IMR-90 (cell line): ENCODE measurements at regions not wholly inside any gene's neighbourhood (a gene's known extent, or its start where the extent isn't known, plus 50 kb on each side); places are given as distances from the start of the nearest gene placed in this dataset.

Source experiments
- ATAC-seq: fragments of 200-7000 bp; cut with Tn5 transposase; 2 replicates; pipeline ENCODE4 v1.9.1; 2020; ENCODE audit warnings: low read depth, mild to moderate bottlenecking, moderate library complexity
- BruUV-seq: library from RNA; stranded (reverse); fragments of 400-500 nt; replicated peaks from 2 replicates; lab custom pipeline; 2021; lab: Mats Ljungman, UMichigan
- CTCF ChIA-PET: fragments of 300-600 bp; formaldehyde crosslinking; extraction: SDS; loops from one replicate; lab custom pipeline; 2021; ENCODE audit warnings: antibody characterized with exemption; lab: Yijun Ruan, JAX
- POLR2A ChIA-PET: fragments of 300-600 bp; sonication (Branson Sonifier 250); formaldehyde crosslinking; loops from one replicate; lab custom pipeline; 2022; ENCODE audit warnings: antibody characterized with exemption; ENCODE audit not compliant: unreplicated experiment; lab: Charles Lee
- DNase-seq: peaks from one replicate; pipeline ENCODE4 v3.0.0; 2013
- H2AFZ ChIP-seq: replicated peaks from 2 replicates; pipeline ENCODE3; 2013; ENCODE audit warnings: low read length, mild to moderate bottlenecking; ENCODE audit not compliant: poor library complexity
- H2AK5ac ChIP-seq: 2 replicates; pipeline ENCODE4 v1.6.1; 2013; ENCODE audit warnings: low read depth, low read length, inconsistent platforms
- H2AK9ac ChIP-seq: replicated peaks from 2 replicates; pipeline ENCODE3; 2013; ENCODE audit warnings: mild to moderate bottlenecking, low read depth, low read length, moderate library complexity; ENCODE audit not compliant: poor library complexity
- H2BK120ac ChIP-seq: 2 replicates; pipeline ENCODE4 v1.6.1; 2013; ENCODE audit warnings: low read depth, low read length, inconsistent platforms
- H2BK15ac ChIP-seq: 3 replicates; pipeline ENCODE4 v1.6.1; 2013; ENCODE audit warnings: low read depth, low read length, inconsistent platforms
- H2BK20ac ChIP-seq: 2 replicates; pipeline ENCODE4 v1.6.1; 2013; ENCODE audit warnings: low read depth, mild to moderate bottlenecking, inconsistent platforms, low read length, moderate library complexity
- H2BK5ac ChIP-seq: 2 replicates; pipeline ENCODE4 v1.6.1; 2013; ENCODE audit warnings: mild to moderate bottlenecking, low read depth, low read length, inconsistent platforms; ENCODE audit not compliant: poor library complexity, severe bottlenecking
- H3K14ac ChIP-seq: replicated peaks from 2 replicates; pipeline ENCODE4 v1.6.1; 2013; ENCODE audit warnings: low read depth, low read length, inconsistent platforms
- H3K18ac ChIP-seq: 2 replicates; pipeline ENCODE4 v1.6.1; 2013; ENCODE audit warnings: low read depth, low read length, control low read depth
- H3K23ac ChIP-seq: 2 replicates; pipeline ENCODE4 v1.6.1; 2013; ENCODE audit warnings: low read depth, low read length, inconsistent platforms
- H3K27ac ChIP-seq: 2 replicates; pipeline ENCODE4 v1.5.1; 2013; ENCODE audit warnings: mild to moderate bottlenecking, control low read depth, low read length; ENCODE audit not compliant: insufficient read depth
- H3K27me3 ChIP-seq: 2 replicates; pipeline ENCODE4 v1.6.1; 2013; ENCODE audit warnings: low read length; ENCODE audit not compliant: control insufficient read depth, insufficient read depth
- H3K36me3 ChIP-seq: 2 replicates; pipeline ENCODE4 v1.6.1; 2013; ENCODE audit warnings: low read length, mixed read lengths; ENCODE audit not compliant: control insufficient read depth, insufficient read depth
- H3K4ac ChIP-seq: 2 replicates; pipeline ENCODE4 v1.6.1; 2013; ENCODE audit warnings: low read depth, low read length, inconsistent platforms
- H3K4me1 ChIP-seq: 2 replicates; pipeline ENCODE4 v1.6.1; 2013; ENCODE audit warnings: low read length, mixed read lengths; ENCODE audit not compliant: control insufficient read depth, insufficient read depth
- H3K4me2 ChIP-seq: 2 replicates; pipeline ENCODE4 v1.6.1; 2013; ENCODE audit warnings: low read depth, mild to moderate bottlenecking, control low read depth, low read length, moderate library complexity
- H3K4me3 ChIP-seq: 2 replicates; pipeline ENCODE4 v1.5.1; 2013; ENCODE audit warnings: low read depth, mild to moderate bottlenecking, control low read depth, low read length, moderate library complexity; ENCODE audit not compliant: insufficient read depth
- H3K56ac ChIP-seq: 2 replicates; pipeline ENCODE4 v1.6.1; 2013; ENCODE audit warnings: low read length, inconsistent platforms; ENCODE audit not compliant: insufficient read depth; ENCODE audit errors: extremely low read depth
- H3K79me1 ChIP-seq, 2 experiments: 2 replicates each; pipeline ENCODE4 v1.6.1; 2013; ENCODE audit warnings: low read length in 2 of 2, inconsistent platforms in 1 of 2, low read depth in 1 of 2
- H3K9ac ChIP-seq: 2 replicates; pipeline ENCODE4 v1.6.1; 2013; ENCODE audit warnings: low read depth, low read length, control low read depth
- H3K9me1 ChIP-seq: 2 replicates; pipeline ENCODE4 v1.6.1; 2013; ENCODE audit warnings: low read length, inconsistent platforms; ENCODE audit not compliant: insufficient read depth
- H3K9me3 ChIP-seq: 2 replicates; pipeline ENCODE4 v1.6.1; 2013; ENCODE audit warnings: low read length; ENCODE audit not compliant: control insufficient read depth, insufficient read depth
- H4K20me1 ChIP-seq: 2 replicates; pipeline ENCODE4 v1.6.1; 2013; ENCODE audit warnings: low read length, inconsistent platforms; ENCODE audit not compliant: insufficient read depth
- H4K5ac ChIP-seq: 2 replicates; pipeline ENCODE4 v1.6.1; 2013; ENCODE audit warnings: mild to moderate bottlenecking, low read depth, low read length, control low read depth
- H4K8ac ChIP-seq, 2 experiments: 2 replicates each; pipeline ENCODE4 v1.6.1; 2013; ENCODE audit warnings: low read depth in 2 of 2, low read length in 2 of 2, control low read depth in 1 of 2, inconsistent platforms in 1 of 2
- H4K91ac ChIP-seq: 2 replicates; pipeline ENCODE4 v1.6.1; 2013; ENCODE audit warnings: low read depth, low read length, inconsistent platforms; ENCODE audit not compliant: insufficient read depth
- BHLHE40 ChIP-seq: fragments of 150-350 bp; IDR thresholded peaks from 2 replicates; pipeline ENCODE4 v1.6.1; 2016; ENCODE audit warnings: mild to moderate bottlenecking, low read depth, low read length
- CEBPB ChIP-seq: IDR thresholded peaks from 2 replicates; pipeline ENCODE4 v1.6.1; 2012; ENCODE audit warnings: low read depth, low read length, improper control_type of control experiment
- CHD1 ChIP-seq: IDR thresholded peaks from 2 replicates; pipeline ENCODE4 v1.6.1; 2012; ENCODE audit warnings: low read depth, low read length, improper control_type of control experiment
- CTCF ChIP-seq: conservative IDR thresholded peaks from 2 replicates; pipeline ENCODE4 v1.5.1; 2012; ENCODE audit warnings: mild to moderate bottlenecking, low read depth, low read length, improper control_type of control experiment
- FOS ChIP-seq: fragments of 150-350 bp; IDR thresholded peaks from 2 replicates; pipeline ENCODE4 v1.6.1; 2016; ENCODE audit warnings: low read depth, low read length
- MAFK ChIP-seq: IDR thresholded peaks from 2 replicates; pipeline ENCODE4 v1.6.1; 2012; ENCODE audit warnings: low read depth, low read length, improper control_type of control experiment
- MXI1 ChIP-seq: IDR thresholded peaks from 2 replicates; pipeline ENCODE4 v1.6.1; 2012; ENCODE audit warnings: low read depth, mild to moderate bottlenecking, low read length, moderate library complexity, borderline replicate concordance
- RAD21 ChIP-seq: IDR thresholded peaks from 2 replicates; pipeline ENCODE4 v1.6.1; 2012; ENCODE audit warnings: low read length, improper control_type of control experiment
- RCOR1 ChIP-seq: IDR thresholded peaks from 2 replicates; pipeline ENCODE4 v1.6.1; 2012; ENCODE audit warnings: mild to moderate bottlenecking, low read length, improper control_type of control experiment; ENCODE audit not compliant: insufficient replicate concordance
- RFX5 ChIP-seq: IDR thresholded peaks from 2 replicates; pipeline ENCODE4 v1.8.0; 2012; ENCODE audit warnings: low read depth, mild to moderate bottlenecking, low read length, moderate library complexity
- SMC3 ChIP-seq: fragments of 150-350 bp; IDR thresholded peaks from 2 replicates; pipeline ENCODE4 v1.6.1; 2016; ENCODE audit warnings: low read depth, mild to moderate bottlenecking, antibody characterized with exemption, low read length, moderate library complexity
- WGBS, 2 experiments: methylation state at CpG; one replicate each; pipeline versions ENCODE4 v1.1.5 to v1.1.7; 2013; ENCODE audit warnings: missing lambda C conversion rate in 2 of 2; ENCODE audit not compliant: insufficient read length in 1 of 2; ENCODE audit errors: extremely low coverage in 2 of 2; 5-methylcytosine and 5-hydroxymethylcytosine counted together
- dilution Hi-C: fragments of 300-500 bp; cut with HindIII; formaldehyde crosslinking; loops from one replicate; pipeline ENCODE4 v1.14.3; 2018; ENCODE audit warnings: low sequenced_read_pairs; ENCODE audit not compliant: unreplicated experiment
- in situ Hi-C: fragments of 300-500 bp; cut with MboI; formaldehyde crosslinking; loops from 3 replicates; pipeline ENCODE4 v1.14.3; 2019; ENCODE audit warnings: low sequenced_read_pairs, inconsistent platforms, mixed read lengths
- intact Hi-C: fragments of 100-400 bp; cut with micrococcal nuclease; formaldehyde crosslinking; loops from 2 replicates; pipeline ENCODE4 v1.10.0; 2022
- TF ChIP-seq, protein P1 (sequence below): fragments of 150-350 bp; IDR thresholded peaks from 2 replicates; pipeline ENCODE4 v1.6.1; 2017; ENCODE audit warnings: mild to moderate bottlenecking, antibody characterized with exemption, low read length, low read depth

DNA sequence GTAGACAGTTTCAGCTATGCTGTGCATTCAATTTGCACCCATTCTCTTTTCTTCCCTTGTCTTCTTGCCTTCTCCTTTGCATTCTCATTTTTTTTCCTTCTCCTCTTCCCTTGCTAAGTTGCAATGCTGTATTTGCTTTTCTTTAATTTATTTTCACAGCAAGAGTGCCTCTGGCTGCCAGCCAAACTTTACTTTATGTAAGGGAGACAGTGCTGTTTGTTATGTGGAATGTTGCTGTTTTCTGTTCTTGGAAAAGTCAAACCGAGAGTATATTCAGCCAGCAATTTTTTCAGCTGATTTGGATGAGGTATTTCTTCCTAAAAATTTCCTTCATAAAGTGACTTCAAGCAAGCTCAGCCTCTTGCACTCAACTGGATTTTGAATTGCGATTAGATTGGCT, 1293.4 kb downstream of the ARAP2 start:
- H3K56ac ChIP-seq: no peak overlapping the region
- in situ Hi-C loops: no loop called here
- TF ChIP-seq MAFK (no peak), RAD21 (no peak), MXI1 (no peak), CHD1 (no peak), FOS (no peak), RCOR1 (no peak), BHLHE40 (no peak), CTCF (no peak), CEBPB (no peak), SMC3 (no peak), RFX5 (no peak)
- TF ChIP-seq, protein P1, sequence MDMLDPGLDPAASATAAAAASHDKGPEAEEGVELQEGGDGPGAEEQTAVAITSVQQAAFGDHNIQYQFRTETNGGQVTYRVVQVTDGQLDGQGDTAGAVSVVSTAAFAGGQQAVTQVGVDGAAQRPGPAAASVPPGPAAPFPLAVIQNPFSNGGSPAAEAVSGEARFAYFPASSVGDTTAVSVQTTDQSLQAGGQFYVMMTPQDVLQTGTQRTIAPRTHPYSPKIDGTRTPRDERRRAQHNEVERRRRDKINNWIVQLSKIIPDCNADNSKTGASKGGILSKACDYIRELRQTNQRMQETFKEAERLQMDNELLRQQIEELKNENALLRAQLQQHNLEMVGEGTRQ: no peak
- H2AK5ac ChIP-seq: no peak overlapping the region
- H2BK5ac ChIP-seq: no peak overlapping the region
- H3K4me1 ChIP-seq: no peaks in the 10 kb centered on the region
- no peak overlapping the region for H3K4me3 ChIP-seq
- no peak overlapping the region for H4K8ac ChIP-seq
- no peaks in the 10 kb centered on the region for H4K20me1 ChIP-seq
- ChIA-PET CTCF (no interaction called here), POLR2A (no interaction called here)
- no peaks in the 10 kb centered on the region for H3K27me3 ChIP-seq
- H4K91ac ChIP-seq: no peak overlapping the region
- H2BK120ac ChIP-seq: no peak overlapping the region
- no peak overlapping the region for H2AK9ac ChIP-seq
- intact Hi-C loops: no loop called here
- H3K79me1 ChIP-seq: no peaks in the 10 kb centered on the region
- ATAC-seq: no peak
- no peak overlapping the region for H2BK15ac ChIP-seq
- no peak overlapping the region for H3K4ac ChIP-seq
- H3K36me3 ChIP-seq: no peaks in the 10 kb centered on the region
- dilution Hi-C loops: no loop called here
- no CpG with 5 or more reads among the region's 2 CpGs for WGBS, 2 experiments
- no peaks in the 10 kb centered on the region for H3K9me1 ChIP-seq
- H3K9me3 ChIP-seq: peaks cover 4% of the 10 kb centered on the region
- no peak overlapping the region for H3K18ac ChIP-seq
- no peak overlapping the region for H3K14ac ChIP-seq
- no peak overlapping the region for H3K23ac ChIP-seq
- H2AFZ ChIP-seq: no peak overlapping the region
- BruUV-seq: no TSS peak
- H3K27ac ChIP-seq: no peak overlapping the region
- no peak overlapping the region for H3K9ac ChIP-seq
- no peak overlapping the region for H3K4me2 ChIP-seq
- no peak for DNase-seq
- no peak overlapping the region for H4K5ac ChIP-seq
- no peak overlapping the region for H2BK20ac ChIP-seq
